ENCODE measurements at regions not wholly inside any gene's neighbourhood (a gene's known extent, or its start where the extent isn't known, plus 50 kb on each side); places are given as distances from the start of the nearest gene placed in this dataset.
A peak's percentile ranks its signal among the peaks of the same experiment; 100 is the strongest.
"Not testable (repeated sequence)": the region's sequence is repeated elsewhere in the genome, so short reads cannot be mapped to it uniquely, and the experiment has no call there.

DNA sequence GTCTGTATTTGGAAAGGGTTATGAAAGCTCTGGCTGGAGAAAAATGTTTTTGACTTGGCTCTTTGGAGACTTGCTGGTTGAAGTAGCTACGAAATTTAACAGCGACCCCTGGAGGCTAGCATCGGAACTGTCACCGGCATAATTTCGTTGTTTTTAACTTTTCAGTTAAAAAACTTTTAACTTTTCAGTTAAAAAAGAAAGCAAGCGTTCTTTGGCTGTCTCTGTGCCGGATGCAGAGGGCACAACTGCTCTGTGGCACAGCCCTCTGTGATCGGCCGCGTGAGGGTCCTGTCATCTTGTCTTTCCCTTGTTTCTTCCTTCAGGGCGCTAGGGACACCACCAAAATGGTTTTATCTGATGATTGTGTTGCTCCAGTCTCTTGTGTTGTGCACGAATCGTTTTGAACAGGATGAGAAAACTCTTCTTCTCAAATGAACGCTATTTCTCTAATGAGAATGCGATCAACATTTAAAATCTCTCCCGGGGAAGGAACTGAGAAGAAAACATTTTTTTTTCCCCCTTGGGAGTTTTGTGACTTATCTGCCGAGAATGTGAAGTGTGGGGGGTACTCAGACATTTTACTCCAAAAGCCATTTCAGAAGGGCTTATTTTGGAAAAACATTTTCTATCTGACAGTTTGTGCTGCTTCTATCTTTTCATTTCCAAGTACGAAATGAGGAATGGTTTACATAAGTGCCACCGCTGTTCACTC is 57.1 kb downstream of the ADCYAP1 start:
- DNase-seq (ENCODE audit: low read depth in 3 of 3, low spot score in 1 of 3): peak in 1 of 3 donors; percentile 28

DNA sequence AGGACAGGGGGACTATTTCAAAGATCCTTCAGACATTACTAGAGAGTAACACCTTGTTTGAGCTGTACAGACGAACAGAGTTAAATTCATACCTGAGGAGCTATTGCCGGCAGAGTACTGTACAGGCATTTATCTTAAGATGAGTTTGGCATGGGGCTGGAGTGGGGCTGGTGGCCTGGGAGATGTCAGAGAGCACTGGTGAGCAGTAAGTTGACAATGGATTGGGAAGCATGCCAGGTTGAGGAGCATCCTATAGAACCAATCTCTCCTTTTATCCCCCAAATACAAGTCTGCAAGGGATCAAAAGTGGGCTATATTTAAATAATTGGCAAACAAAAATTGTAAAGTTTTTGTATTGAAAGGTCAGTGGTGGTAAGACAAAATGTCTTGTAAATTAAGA is 58.6 kb downstream of the ADCYAP1 start:
- no peak for DNase-seq (ENCODE audit: low read depth in 3 of 3, low spot score in 1 of 3)

DNA sequence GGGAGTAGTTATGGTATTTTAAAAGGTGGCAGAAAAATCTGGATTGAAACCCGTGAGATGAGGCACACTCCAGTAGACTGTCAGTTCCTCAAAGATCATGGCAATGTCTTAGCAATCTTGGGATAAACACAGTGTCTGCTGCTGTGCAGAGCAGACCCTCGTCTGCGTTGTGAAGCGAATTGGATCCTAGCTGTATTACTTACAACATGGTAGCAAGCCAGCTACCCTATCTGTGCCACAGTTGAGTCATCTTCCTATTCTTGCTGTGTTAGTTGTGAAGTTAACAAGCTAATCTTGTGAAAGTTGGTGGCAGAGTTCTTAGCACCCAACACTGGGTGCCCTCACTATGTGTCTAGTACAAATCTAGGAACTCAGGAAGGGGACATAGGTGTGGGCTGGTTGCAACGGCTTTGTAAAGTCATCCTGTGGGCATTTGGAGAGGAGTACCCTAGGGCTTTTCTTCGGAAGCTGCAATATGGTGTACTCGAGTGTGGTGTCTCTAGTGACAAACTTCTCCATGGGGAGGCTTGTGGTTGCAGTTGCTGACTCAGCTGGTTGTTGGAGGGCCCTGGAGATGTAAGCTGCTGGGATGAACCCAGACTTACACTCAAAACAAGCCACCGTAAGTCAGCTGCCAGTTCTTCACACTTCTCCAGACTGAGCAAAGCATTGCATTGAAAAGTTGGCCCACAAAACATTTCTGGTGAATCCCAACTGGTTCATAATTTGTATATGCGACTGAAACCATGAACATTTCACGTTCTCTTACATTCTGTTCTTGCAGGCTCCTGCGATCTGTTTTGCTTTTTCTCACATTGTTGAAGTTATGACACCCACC is 61.5 kb downstream of the ADCYAP1 start:
- DNase-seq (ENCODE audit: low read depth in 3 of 3, low spot score in 1 of 3): no peak

DNA sequence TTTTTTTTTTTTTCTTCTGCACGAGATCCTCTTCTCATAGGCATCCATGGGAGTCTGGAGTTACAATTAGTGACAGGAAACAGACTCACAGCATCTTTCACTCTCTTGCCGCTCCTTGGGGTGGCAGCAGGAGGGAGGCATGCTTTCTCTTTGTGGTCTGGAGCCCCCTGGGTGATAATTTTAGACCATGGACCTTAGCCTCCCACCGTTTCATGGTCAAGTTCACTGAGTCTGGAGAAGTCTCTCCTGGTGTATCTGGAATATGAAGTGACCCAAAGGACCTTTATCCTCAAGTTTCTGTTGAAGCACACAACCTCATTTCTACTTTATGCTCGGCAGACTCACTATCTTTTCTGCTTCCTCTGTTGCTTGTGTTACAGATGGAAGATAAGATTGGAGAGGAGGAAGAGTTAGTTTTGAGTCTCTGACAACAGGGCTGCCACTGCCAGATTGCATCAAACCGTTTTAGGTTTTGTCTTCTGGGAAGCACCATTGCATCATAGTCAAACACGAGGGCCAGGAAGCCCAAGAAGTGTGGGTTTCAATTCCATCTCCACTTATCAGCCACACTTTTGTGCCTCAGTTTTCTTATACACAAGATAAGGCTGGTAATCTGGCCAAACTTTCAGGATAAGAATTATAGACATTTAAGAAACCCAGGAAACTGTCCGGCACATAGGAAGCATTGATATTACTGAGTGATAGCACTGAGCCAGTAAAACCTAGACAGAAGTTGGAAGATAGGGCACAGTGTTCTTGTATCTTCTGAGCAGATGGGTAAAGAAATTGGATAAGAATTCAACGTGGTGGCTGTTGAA is 62.3 kb downstream of the ADCYAP1 start:
- DNase-seq (ENCODE audit: low read depth in 3 of 3, low spot score in 1 of 3): no peak

DNA sequence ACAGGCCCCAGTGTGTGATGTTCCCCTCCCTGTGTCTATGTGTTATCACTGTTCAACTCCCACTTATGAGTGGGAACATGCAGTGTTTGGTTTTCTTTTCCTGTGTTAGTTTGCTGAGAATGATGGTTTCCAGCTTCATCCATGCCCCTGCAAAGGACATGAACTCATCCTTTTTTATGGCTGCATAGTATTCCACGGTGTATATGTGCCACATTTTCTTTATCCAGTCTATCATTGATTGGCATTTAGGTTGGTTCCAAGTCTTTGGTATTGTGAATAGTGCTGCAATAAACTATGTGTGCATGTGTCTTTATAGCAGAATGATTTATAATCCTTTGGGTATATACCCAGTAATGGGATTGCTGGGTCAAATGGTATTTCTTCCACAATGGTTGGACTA is 64.2 kb downstream of the ADCYAP1 start:
- DNase-seq (ENCODE audit: low read depth in 3 of 3, low spot score in 1 of 3): not testable (repeated sequence)

DNA sequence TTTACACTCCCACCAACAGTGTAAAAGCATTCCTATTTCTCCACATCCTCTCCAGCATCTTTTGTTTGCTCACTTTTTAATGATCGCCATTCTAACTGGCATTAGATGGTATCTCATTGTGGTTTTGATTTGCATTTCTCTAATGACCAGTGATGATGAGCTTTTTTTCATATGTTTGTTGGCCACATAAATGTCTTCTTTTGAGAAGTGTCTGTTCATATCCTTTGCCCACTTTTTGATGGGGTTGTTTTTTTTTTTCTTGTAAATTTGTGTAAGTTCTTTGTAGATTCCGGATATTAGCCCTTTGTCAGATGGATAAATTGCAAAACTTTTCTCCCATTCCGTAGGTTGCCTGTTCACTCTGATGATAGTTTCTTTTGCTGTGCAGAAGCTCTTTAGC is 64.6 kb downstream of the ADCYAP1 start:
- not testable (repeated sequence) for DNase-seq (ENCODE audit: low read depth in 3 of 3, low spot score in 1 of 3)

DNA sequence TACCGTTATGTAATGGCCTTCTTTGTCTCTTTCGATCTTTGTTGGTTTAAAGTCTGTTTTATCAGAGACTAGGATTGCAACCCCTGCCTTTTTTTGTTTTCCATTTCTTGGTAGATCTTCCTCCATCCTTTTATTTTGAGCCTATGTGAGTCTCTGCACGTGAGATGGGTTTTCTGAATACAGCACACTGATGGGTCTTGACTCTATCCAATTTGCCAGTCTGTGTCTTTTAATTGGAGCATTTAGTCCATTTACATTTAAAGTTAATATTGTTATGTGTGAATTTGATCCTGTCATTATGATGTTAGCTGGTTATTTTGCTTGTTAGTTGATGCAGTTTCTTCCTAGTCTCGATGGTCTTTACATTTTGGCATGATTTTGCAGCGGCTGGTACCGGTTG is 69.9 kb downstream of the ADCYAP1 start:
- DNase-seq (ENCODE audit: low read depth in 3 of 3, low spot score in 1 of 3): not testable (repeated sequence)

DNA sequence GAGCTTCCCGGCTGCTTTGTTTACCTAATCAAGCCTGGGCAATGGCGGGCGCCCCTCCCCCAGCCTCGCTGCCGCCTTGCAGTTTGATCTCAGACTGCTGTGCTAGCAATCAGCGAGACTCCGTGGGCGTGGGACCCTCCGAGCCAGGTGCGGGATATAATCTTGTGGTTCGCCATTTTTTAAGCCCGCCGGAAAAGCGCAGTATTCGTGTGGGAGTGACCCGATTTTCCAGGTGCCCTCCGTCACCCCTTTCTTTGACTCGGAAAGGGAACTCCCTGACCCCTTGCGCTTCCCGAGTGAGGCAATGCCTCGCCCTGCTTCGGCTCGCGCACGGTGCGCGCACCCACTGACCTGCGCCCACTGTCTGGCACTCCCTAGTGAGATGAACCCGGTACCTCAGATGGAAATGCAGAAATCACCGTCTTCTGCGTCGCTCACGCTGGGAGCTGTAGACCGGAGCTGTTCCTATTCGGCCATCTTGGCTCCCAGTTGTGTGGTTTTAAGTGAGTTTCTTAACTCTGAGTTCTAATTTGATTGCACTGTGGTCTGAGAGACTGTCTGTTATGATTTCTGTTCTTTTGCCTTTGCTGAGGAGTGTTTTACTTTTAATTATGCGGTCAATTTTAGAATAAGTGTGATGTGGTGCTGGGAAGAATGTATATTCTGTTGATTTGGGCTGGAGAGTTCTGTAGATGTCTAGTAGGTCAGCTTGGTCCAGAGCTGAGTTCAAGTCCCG is 71.9 kb downstream of the ADCYAP1 start:
- DNase-seq (ENCODE audit: low read depth in 3 of 3, low spot score in 1 of 3): not testable (repeated sequence)

DNA sequence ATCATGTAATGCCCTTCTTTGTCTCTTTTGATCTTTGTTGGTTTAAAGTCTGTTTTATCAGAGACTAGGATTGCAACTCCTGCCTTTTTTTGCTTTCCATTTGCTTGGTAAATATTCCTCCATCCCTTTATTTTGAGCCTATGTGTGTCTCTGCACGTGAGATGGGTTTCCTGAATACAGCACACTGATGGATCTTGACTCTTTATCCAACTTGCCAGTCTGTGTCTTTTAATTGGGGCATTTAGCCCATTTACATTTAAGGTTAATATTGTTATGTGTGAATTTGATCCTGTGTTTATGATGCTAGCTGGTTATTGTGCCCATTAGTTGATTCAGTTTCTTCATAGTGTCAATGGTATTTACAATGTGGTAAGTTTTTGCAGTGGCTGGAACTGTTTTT is 72.7 kb downstream of the ADCYAP1 start:
- not testable (repeated sequence) for DNase-seq (ENCODE audit: low read depth in 3 of 3, low spot score in 1 of 3)

DNA sequence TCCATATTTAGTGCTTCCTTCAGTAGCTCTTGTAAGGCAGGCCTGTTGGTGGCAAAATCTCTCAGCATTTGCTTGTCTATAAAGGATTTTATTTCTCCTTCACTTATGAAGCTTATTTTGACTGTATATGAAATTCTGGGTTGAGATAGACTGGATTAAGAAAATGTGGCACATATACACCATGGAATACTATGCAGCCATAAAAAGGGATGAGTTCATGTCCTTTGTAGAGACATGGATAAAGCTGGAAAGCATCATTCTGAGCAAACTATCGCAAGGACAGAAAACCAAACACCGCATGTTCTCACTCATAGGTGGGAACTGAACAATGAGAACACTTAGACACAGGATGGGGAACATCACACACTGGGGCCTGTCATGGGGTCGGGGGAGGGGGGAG is 73.1 kb downstream of the ADCYAP1 start:
- not testable (repeated sequence) for DNase-seq (ENCODE audit: low read depth in 3 of 3, low spot score in 1 of 3)

DNA sequence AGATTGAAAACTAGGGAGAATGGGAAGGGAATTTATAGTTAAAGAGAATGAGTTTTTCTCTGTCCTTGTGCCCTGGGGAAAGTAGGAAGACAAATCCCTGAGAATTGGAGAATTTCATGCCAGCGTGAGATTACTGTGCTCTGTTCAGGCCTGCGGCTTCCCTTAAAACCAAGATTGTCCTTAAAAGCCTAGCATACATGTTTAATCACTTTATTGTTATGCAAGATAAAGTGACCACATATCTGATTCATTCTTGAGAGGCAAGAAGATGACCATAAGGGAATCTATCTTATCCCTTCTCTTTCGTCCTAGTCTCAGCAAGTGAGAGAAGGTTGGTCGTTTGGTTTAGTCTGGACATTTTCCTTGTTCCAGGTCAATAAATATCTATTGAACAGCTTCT is 75.9 kb downstream of the ADCYAP1 start:
- no peak for DNase-seq (ENCODE audit: low read depth in 3 of 3, low spot score in 1 of 3)

DNA sequence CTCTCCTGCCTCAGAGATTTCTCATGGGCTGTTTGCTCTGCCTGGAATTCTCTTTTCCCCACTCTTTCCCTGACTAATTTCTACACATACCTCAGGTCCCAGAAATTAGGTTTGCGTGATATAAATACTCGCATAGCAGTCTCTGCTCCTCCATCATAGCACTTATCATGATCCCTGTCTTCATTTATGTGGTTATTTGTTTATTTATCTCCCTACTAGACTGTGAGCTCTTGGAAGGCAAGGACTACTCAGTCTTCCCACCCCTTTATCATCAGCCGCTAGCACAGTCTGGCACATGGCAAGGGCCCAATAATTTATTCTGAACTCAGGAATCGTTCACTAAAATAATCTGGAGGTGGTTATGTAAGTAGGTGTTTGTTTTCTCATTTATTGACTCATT is 79.3 kb downstream of the ADCYAP1 start:
- DNase-seq (ENCODE audit: low read depth in 3 of 3, low spot score in 1 of 3): no peak

DNA sequence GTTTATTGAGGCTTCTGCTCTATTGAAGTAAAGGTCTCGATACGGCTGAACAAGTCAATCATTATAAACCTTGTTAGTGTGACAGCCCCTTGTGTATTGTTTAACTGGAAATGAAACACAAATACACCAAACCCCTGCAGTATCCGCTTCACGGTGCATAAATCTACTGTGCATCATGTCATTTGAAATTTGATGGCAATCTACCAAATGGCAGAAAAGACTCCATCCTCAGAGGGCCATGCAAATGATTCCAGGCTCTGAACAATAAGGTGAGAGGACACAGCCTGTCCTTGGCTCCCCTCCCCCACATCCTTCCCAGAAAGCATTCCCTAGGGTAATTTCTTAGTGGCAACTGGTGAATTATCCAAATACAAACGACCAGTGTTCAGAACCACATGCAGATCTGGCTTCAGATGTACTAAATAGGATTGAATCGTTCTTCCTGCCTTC is 80.6 kb downstream of the ADCYAP1 start:
- DNase-seq (ENCODE audit: low read depth in 3 of 3, low spot score in 1 of 3): no peak

DNA sequence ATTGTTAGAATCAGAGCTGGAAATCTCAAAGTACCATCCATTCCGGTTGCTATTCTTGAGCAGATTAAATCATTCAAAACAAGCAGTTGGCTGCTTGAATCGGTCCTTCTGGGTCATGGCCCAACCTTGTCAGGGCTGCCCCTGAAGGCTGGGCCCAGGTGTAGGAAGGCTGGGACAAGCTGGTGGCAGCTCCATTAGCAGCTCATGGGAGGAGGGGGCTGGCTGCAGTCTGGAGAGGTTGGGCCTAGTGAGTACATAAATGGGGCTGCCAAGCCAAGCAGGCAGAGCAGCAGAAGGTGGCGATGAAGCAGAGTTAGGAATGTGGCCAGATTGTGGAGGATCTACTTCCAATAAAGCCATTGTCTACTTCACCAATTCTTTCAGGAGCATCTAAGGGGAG is 81.4 kb downstream of the ADCYAP1 start:
- no peak for DNase-seq (ENCODE audit: low read depth in 3 of 3, low spot score in 1 of 3)

DNA sequence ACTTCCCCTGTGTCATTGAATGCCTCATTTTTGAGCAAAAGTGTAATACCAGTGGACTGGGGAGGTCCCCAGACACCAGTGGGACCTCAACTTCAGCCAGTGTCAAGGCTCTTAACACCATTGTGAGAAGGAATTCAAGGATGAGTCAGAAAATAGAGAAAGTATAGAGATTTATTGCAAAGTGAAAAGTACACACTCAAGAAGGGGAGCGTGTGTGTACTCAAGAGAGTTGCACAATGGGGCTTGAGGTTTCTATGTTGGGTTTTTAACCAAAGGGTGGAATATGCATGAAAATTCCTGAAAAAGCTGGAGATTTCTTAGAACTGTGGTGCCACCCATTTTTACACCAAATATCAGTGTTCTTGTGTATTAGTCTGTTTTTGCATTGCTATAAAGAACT is 81.9 kb downstream of the ADCYAP1 start:
- no peak for DNase-seq (ENCODE audit: low read depth in 3 of 3, low spot score in 1 of 3)

DNA sequence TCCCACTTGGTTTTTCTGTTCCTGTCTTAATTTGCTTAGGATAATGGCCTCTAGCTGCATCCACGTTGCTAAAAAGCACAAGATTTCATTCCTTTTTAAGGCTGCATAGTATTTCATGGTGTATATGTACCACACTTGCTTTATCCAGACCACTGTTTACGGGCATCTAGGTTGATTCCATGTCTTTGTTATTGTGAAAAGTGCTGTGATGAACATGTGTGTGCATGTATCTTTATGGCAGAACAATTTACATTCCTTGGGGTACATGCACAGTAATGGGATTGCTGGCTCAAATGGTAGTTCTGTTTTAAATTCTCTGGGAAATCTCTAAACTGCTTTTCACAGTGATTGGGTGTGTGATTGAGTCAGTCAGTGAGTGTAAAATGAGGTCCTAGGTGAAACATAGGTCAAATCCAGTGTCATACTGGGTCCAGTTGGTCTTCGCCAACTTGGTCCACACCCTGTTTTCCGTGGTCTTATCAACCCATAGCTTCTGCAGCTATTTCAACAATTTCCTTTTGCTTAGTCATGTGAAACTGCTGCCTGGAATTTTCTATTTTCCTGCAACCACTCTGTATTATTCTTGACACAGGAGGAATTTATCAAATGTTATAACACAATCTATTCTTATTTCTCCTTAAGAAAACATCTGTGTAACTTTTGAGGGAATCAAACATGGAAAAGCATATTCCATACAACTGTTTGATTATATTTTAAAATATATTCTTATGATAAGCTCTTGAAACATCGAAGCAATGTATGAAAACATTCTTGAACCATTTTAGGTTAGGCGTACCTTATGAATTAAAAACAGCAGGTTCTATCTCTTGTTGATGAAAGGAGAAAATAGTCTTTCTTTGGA is 82.9 kb downstream of the ADCYAP1 start:
- no peak for DNase-seq (ENCODE audit: low read depth in 3 of 3, low spot score in 1 of 3)

DNA sequence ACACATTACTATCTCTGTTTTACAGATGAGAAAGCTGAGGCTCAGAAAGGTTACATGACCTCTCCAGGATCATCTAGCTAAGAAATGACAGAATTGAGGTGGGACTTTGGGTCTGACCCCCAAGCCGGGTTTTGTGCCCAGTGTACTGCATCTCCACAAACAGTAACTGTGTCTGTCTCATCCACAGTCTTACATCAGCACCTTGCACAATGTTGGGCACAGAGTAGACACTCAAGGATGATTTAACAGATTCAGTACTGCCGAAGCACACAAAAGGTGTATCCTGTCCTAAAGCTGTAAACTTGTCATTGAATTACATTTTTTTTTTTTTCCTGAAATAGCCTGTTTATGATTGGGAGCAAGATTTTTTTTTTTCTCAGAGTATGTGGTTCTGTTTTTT is 84.8 kb downstream of the ADCYAP1 start:
- DNase-seq (ENCODE audit: low read depth in 3 of 3, low spot score in 1 of 3): no peak

DNA sequence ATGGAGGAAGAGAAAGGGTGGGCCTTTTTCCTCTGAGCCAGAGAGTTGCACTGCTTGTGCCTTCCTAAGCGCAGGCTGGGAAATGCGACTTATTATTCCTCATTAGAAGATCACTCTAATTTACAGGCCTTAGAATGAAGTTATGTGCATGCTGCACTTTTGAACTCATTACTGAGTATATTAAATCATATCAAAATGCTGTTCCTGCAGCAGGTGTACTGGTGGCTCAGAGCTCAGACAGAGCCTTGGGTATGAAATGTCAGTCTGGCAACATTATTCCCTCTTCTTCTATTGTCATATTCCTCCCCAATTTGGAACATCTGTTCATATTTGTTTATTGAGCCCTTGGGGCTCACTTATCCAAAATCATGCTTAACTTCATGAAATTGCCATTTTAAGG is 85.5 kb downstream of the ADCYAP1 start:
- no peak for DNase-seq (ENCODE audit: low read depth in 3 of 3, low spot score in 1 of 3)

DNA sequence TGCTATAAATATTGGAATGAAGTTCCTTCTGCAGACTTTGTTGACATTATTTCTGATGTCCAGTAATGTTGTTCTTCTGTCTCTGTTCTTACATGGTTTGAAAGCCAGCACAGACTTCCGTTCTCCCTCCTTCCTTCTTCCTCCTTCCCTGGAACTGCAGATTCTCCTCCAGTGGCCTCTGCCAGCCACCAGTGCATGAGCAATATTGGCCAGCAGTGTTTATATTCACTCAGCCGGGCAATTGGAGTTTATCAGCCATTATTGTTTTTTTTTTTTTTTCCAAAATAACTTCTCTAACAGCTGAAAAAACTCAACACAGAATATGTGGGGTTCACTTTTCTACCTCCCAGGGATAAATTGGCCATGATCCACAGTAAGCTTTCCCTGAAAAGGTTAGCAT is 86.8 kb downstream of the ADCYAP1 start:
- DNase-seq (ENCODE audit: low read depth in 3 of 3, low spot score in 1 of 3): no peak

DNA sequence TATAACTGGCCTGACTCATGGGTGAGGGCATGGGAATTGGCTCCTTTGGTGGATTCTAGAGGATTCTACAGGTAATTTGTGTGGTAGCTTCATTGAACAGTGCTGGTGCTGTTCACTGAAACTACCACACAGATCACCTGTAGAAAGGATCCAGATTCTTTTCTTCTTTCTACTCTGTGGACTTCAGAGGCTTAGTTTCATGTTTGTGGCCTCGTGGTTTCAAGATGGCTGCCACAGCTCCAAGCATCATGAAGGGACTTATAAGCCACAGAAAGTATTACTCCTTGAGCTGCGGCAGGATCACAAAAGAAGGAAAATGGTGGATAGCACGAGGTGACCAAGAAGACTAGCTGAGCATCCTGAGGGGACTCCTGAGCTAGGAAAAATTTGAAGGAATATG is 88.9 kb downstream of the ADCYAP1 start:
- DNase-seq (ENCODE audit: low read depth in 3 of 3, low spot score in 1 of 3): no peak
